Fibroblast of lung (primary cell): ENCODE measurements at regions not wholly inside any gene's neighbourhood (a gene's known extent, or its start where the extent isn't known, plus 50 kb on each side); places are given as distances from the start of the nearest gene placed in this dataset.

ENCODE experiments used
- EZH2 ChIP-seq: IDR thresholded peaks from 2 replicates; pipeline ENCODE4 v1.5.1; 2012; ENCODE audit warnings: low read length, control low read depth, mild to moderate bottlenecking; ENCODE audit errors: missing control alignments
- TF ChIP-seq, protein P1 (sequence below), 2 donors: IDR thresholded peaks in 1 of 2; conservative IDR thresholded peaks in 1 of 2; 1 replicate in 1 of 2; 2 replicates in 1 of 2; pipeline ENCODE4 v1.5.1; 2011 to 2012; ENCODE audit warnings: low read length in 2 of 2, control low read depth in 1 of 2, inconsistent platforms in 1 of 2, low read depth in 1 of 2, mild to moderate bottlenecking in 1 of 2

- TF ChIP-seq, protein P1, sequence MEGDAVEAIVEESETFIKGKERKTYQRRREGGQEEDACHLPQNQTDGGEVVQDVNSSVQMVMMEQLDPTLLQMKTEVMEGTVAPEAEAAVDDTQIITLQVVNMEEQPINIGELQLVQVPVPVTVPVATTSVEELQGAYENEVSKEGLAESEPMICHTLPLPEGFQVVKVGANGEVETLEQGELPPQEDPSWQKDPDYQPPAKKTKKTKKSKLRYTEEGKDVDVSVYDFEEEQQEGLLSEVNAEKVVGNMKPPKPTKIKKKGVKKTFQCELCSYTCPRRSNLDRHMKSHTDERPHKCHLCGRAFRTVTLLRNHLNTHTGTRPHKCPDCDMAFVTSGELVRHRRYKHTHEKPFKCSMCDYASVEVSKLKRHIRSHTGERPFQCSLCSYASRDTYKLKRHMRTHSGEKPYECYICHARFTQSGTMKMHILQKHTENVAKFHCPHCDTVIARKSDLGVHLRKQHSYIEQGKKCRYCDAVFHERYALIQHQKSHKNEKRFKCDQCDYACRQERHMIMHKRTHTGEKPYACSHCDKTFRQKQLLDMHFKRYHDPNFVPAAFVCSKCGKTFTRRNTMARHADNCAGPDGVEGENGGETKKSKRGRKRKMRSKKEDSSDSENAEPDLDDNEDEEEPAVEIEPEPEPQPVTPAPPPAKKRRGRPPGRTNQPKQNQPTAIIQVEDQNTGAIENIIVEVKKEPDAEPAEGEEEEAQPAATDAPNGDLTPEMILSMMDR (conservative IDR thresholded peaks at IDR 0.05 in 1 of 2, IDR thresholded peaks at IDR 0.05 in 1 of 2; ENCODE audit: low read depth in 1 of 2, low read length in 2 of 2), result no peak
- no peak for TF ChIP-seq EZH2
Observed at GRCh38 chr4:158001756-158002155, 171.1 kb downstream of the GASK1B start.
